CD4-positive, alpha-beta T cell treated with Interleukin-17A for 1 hour (primary cell): ENCODE measurements at regions not wholly inside any gene's neighbourhood (a gene's known extent, or its start where the extent isn't known, plus 50 kb on each side); places are given as distances from the start of the nearest gene placed in this dataset.

ENCODE experiments used
- DNase-seq: peaks from one replicate; pipeline ENCODE4 v3.0.0-alpha.2; 2020

DNA sequence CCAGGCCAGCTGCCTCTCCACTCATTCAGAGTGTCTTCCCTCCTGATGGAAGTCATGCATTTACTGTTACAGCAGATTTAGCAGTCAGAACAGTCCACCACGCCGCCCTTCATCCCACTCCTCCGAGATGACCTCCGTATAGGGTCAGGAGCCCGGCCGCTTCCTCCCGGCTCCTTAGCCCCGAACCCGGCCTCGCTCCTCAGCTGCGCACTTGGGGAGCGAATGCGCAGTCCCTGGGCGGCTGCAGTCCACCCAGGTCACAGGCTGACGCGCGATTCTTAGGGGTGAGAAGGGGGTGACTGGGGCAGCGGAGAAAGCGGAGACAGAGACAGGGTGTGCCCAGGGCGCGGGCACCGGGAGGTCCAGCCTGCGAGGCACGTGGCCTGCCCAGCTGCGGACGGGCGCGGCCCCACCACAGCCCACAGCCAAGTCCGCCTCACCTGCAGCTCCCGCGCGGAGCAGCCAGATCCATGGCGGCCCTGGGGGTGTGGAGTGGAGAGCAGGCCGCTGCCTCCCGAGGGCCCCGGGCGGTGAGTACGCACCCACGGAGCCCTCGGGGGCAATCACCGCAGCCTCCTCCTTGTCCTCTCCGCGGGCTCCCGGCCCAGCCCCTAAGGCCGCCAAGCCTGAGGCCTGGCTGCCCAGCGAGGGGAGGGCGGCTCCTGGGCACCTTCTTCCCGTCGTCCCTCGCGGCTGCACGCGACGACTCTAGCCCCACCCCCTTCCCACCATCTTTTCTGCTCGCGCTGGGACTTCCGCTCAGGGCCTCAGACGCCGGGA, 286.6 kb downstream of the BRD1 start:
- DNase-seq: no peak

DNA sequence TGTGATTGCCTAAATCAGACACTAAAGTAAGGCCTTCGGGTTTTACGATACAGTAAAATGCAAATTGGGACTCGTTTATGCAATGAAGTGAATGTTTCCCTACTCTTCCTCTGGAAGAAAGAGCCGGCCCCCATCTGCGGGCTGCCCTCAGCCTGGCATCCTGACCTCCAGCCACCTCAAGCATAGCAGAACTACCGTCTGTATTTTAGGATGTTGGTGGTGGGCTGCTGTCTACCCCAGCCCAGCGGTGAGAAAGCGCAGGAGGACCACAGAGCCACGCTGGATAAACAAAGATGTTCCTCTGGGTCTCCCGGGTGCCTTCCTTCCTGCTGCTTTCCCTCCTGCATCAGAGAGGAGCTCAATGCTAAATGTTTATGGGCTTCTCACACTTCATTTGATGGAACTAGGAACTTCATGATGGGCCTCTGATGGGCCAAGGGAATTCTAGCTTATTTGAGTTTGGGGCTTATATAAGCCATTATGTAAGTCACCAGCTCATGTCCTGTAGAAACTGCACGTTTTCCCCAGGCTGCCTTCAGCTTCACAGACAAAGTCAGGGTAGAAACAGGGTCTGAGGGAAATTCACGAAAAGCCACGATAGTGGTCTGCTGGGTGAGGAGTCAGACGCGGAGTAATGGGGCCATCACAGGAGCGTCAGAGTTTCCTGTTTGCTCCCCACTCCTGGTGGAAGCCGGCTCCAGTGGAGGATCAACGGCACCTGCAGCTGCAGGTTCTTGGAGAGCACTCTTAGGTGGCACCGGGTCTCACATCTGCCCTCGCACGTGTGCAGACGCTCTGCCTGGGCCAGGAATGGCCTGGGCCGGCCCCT, 287.4 kb downstream of the BRD1 start:
- DNase-seq: no peak

DNA sequence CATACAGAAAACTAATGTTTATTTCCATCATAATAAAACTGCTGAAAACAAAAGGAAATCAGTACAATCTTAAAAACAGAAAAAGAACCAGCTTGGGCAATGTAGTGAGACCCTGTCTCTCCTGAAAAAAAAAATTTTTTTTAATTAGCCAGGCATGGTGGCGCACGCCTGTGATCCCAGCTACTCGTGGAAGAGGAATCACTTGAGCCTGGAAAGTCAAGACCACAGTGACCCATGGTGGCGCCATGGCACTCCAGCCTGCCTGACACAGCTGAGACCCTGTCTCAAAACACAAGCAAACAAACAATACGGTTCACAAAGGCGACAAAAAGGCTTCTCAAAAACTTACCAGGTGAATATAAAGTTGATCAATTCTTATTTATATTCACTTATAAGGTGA, 289.7 kb downstream of the BRD1 start:
- no peak for DNase-seq

DNA sequence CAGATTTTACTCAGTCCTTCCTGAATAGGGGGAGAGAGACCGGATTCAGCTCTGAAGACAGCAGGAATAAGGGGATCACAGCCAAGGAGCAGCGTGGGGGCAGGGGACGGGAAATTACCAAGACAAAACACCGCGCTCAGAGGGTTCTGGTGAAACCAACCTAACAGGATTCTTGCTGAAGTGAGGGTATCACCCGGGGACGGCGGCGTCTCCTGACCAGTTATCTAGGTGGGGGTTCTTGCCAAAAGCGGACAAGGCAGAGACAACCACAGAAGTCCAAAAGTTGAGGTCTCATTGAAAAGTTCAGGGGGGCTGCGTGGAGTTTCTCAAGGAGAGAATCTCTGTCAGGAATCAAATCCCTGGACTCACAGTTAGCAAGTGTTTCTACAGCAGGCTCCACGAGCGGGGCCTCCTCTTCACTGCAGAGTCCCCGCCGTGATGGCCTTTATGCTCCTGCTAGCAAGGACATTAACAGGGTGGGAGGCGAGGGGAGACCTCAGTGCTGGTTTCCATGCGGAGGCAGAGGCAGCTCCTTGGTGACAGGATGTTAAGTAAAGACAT, 291.0 kb downstream of the BRD1 start:
- no peak for DNase-seq

DNA sequence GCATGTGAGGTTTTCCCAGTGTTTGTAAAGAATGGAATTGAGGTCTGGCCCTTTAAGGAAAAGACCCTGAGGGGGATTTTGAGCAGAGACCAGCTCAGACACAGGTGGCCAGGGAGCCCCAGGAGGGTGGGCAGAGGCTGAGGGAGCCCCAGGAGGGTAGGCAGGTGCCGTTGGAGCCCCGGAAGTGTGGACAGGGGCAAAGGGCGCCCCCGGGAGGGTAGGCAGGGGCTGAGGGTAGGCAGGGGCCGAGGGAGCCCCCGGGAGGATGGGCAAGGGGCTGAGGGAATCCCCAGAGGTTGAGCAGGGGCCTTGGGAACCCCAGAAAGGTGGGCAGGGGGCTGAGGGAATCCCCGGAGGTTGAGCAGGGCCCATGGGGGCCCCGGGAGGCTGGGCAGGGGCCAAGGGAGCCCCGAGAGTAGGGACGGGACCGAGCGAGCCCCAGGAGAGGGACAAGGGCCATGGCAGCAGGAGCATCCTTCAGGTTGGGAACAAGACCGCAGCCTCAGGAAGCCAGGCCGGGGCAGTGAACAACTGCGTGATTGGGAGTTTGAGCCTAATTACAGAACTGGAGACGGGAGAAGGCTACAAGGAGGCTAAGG, 292.0 kb downstream of the BRD1 start:
- no peak for DNase-seq

- no peak for DNase-seq
Observed at GRCh38 chr22:49535126-49535525, 292.5 kb downstream of the BRD1 start.

GRCh38 chr22:49534386-49534785, 293.3 kb downstream of the BRD1 start:
- no peak for DNase-seq

GRCh38 chr22:49533886-49534285, 293.8 kb downstream of the BRD1 start:
- no peak for DNase-seq

- DNase-seq: no peak
Observed at GRCh38 chr22:49532869-49533802, 294.5 kb downstream of the BRD1 start.

DNA sequence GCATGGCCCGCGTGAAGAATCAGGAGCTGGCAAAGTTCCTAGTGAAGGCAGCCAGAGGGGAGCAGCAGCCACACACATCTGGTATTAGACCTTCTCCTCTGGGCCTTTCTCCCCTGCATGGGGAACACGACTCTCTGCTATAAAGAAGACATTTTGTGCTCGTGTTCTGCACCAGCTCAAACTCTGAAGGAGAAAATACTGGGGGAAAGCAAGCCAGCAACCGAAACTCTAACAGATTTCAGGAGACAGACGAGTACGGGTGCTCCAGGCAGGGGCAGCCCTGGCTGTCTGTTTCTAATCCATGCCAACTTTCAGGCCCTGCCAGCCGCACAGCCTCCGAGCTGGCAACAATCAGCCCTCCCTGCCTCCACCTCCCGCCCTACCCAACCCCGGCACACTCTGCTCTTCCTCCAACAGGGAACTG, 296.3 kb downstream of the BRD1 start:
- no peak for DNase-seq

DNA sequence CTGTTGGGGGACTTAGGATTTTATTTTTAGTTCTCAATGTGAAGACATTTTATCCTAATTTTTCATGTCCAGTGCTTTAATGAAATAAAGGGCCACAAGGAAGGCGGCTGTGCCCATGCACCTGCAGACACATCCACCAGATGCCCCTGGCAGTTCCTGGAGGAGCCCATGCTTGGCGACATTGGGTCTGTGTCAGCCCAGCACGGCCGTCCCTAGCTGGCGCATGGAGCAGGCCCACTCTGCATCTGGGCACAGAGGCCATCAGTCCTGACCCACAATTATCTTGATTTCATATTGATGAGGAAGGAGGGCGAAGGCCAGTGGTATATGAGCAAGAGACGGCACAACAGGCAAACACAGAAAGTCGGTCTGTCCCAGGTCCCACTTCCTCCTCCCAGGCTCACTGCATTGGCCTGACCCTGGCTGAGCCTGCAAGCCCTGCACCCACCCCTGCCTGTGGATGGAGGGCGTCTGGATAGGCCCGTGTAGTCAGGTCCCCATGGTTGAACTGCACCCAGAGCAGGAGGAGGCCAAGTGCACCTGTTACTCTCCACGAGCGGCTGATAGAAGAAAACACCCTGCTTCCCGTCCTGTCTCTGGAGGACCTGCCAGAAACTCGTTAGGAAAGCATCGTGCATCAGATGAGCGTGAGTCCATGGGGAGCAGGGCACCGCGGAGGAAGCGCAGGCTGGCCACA, 296.9 kb downstream of the BRD1 start:
- DNase-seq: no peak

GRCh38 chr22:49528420-49528720, 299.3 kb downstream of the BRD1 start:
- DNase-seq: no peak

DNA sequence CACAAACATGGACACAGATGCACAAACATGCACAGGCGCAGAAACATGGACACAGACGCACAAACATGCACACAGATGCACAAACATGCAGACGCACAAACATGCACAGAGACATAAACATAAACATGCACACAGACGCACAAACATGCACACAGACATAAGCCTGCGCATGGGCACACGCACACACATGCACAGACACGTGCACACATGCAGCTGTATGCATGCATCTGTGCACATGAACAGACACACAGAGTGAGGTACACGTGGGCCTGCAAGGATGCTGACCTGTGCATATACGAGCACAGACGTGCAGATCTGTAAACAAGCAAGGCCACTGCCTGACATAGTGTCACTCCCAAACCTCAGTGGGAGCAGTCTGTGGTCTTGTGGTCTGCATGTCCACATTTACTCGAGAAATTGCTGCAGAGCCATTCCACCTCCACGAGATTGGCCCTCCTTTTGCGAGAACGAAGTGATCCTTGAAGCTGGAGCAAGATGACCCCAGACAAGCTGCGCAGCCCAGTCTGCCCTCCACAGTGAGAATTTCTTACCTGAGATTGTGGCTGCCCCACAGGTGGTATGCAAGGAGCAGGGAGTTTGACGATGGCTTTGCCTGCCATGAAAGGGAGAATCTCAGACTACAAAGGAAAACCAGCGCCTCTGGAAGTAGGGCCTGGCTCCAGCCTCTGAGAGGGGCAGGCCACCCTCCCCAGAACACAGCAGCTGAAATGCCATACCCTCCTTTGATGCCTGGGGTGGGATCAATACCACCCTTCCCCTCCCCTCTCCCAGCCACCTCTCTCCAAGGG, 299.9 kb downstream of the BRD1 start:
- DNase-seq: no peak

DNA sequence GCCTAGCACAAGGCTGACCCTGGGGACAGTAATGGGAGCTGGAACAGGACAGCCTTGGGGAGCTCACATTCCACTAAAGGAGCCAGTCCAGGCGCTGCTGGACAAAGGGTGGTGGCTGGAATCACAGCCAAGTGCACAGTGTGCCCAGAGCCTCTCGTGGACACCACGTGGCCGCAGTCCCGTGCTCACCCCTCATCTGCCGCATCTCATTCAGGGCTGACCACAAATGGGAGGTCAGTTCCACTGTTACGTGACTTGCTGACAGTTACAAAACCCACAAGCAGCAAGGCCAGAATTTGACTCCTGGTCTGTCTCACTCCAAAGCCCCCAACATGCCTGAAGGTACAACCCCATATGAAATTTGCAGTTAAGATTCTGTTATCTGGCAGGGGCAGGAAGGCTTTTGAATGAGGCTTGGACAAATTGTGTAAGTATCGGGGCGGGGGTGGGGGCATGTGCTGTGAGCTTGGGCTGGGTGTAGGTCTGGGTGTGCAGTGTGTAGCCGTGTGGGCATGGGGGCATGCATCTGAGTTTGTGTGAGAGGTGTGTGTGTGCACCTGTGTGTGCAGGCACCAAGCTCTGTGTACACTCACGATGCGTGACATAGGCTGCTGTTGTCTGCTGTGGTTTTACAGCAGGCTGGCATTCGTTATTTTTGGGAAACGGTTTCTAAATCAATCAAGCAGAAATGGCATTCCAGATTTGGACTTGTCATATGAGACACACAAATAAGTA, 301.7 kb downstream of the BRD1 start:
- no peak for DNase-seq

GRCh38 chr22:49525360-49525759, 302.3 kb downstream of the BRD1 start:
- DNase-seq: no peak

DNA sequence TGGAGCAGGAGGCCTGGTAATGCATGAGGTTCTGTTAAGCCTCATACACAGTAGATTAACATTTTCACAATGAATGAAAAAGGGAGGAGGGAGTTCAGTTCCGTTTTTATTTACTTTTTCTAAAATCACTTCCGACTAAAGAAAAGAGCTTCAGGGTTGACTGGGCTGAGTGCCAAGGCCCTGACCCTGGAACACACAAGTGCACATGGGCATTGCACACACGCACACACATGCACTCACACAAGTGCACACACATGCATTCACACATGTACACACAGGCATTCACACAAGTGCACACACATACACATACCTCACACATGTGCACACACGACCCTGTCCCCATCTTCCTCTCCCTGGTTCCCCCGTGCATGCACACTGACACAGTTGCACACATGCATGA, 303.3 kb downstream of the BRD1 start:
- DNase-seq: no peak

GRCh38 chr22:49523374-49524008, 304.2 kb downstream of the BRD1 start:
- no peak for DNase-seq

DNA sequence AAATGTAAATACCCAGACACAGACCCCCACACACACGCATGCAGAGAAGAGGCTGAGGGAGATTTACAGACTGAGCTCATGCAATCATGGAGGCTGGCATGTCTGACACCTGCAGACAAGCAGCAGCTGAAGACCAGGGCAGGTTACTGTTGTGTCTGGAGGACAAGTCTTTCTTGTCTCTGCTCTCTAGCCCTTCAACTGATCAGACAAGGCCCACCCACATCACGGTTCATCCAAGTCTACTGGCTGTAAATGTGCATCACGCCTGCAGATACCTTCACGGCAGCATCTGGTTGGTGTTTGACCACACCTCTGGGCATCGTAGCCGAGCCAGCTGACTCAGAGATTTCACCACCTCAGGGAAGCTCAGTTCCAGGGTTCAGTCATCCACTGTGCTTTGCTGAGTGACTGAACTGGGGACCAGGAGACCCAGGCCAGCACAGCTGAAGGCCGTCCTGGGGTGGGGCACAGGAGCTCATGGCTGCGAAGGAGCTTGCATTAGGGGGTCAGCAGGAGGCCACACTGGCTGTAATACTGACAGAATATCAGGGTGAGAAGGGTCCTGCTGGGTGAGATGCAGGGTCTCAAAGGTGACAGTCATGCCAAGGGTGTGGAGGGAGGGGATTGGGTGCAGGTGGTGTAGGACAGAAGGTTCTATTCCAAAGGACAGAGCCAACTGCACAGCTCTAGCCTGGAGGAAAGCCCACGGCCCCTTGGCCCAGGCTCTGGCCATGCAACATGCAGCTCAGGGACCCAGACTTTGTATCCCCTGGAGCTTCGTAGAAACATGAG, 304.9 kb downstream of the BRD1 start:
- DNase-seq: no peak

GRCh38 chr22:49521787-49522224, 305.9 kb downstream of the BRD1 start:
- no peak for DNase-seq
